ENCODE measurements at regions not wholly inside any gene's neighbourhood (a gene's known extent, or its start where the extent isn't known, plus 50 kb on each side); places are given as distances from the start of the nearest gene placed in this dataset.
"Not testable (repeated sequence)": the region's sequence is repeated elsewhere in the genome, so short reads cannot be mapped to it uniquely, and the experiment has no call there.

DNA sequence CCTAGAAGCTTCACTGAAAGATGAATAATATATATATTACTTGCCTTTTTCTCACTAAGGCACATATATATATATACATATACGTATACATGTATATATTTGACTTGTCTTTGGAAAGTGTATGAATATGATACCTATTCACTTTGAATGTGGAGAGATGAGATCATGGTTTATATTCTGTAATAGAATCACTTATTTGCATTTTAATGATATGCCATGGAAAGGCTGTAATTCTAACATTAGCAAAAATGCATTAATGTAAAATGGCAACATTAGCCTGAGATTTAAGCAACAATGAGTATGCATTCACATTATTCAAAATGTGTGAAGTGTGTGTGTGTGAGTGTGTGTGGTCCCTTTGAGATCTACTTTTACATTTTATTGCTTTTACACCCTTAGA lies 54.5 kb upstream of the PRKD1 start:
- DNase-seq: no peak

DNA sequence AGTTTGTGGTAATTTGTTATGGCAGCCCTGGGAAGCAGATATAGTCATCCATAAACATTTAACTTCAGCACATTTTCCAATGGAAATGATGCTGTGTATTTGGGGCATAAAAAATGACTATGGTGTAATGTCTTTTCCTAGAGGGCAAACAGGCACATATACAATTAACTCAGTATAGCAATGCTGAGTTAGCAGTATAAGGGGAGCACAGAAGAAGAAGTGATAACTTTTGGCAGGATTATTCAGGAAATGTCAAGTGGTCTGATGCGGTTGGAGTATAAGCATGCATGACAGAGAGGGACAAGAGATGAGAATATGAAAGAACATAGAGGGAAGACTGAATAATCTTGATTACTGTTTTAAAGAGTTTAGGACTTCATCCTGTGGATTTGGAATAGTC lies 55.3 kb upstream of the PRKD1 start:
- no peak for DNase-seq

DNA sequence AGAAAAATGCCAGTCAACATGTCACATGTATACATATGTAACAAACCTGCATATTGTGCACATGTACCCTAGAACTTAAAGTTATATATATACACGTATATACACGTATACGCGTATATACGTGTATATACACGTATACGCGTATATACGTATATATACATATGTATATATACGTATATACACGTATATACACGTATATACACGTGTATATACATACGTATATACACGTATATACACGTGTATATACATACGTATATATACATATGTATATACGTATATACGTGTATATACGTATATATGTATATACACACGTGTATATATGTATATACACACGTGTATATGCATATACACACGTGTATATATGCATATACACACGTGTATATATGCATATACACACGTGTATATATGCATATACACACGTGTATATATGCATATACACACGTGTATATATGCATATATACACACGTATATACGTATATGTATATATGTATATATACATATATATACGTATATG lies 62.8 kb upstream of the PRKD1 start:
- DNase-seq: not testable (repeated sequence)

DNA sequence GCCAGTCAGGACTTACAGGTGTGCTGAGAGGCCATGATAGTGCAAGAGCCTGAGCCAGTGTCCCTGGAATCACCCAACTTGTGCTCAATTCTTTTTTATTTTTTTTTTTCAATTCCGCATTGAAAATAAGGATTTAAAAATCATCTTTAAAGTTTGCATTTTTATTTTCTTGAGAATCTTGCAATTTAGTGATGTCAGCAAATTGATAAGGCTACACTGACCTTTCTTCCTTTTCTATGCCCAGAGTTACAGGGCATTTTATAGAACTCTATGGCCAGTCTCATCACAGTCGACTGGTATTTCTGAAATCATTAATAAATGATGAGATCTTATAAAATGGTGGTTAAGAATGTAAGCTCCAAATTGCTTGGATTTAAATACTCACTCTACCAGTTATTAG lies 63.3 kb upstream of the PRKD1 start:
- DNase-seq: no peak

DNA sequence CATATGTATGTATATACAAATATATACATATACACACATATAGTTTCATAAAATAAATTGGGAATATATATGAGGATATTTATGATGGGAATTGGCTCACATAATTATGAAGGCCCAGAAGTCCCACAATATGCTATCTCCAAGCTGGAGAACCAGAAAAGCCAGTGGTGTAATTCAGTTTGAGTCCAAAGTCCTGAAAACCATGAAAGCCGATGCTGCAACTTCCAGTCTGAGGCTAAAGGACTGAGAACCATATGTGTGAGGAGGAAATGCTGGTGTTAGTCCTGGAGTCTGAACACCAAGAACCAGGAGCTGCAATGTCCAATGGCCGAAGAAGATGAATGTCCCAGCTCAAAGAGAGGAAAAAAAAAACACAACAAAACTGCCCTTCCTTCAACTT lies 65.5 kb upstream of the PRKD1 start:
- no peak for DNase-seq

DNA sequence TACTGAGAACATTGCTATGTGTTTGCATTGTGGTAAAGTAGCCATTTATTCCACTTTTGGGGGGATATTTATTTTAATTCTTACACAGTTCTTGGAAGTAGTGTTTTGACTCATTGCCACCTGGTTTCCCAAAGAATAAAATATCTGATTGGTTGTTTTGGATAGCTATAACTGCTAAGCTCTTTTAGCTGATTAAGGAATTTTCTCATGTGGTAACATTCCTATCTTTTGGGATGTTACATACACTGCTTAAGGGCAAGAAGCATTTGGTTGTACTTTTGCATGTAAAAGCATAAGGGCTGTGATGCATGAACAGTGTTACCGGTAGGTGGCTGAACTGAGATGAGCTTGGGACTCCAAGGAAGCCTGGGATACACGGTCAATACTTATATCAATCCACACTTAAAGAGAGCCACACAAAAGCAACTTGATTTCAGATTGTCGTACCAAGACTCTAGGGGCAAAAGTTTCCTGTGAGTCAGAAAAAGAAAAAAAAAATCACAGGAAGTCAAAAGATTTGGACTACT lies 71.4 kb upstream of the PRKD1 start:
- no peak for DNase-seq

DNA sequence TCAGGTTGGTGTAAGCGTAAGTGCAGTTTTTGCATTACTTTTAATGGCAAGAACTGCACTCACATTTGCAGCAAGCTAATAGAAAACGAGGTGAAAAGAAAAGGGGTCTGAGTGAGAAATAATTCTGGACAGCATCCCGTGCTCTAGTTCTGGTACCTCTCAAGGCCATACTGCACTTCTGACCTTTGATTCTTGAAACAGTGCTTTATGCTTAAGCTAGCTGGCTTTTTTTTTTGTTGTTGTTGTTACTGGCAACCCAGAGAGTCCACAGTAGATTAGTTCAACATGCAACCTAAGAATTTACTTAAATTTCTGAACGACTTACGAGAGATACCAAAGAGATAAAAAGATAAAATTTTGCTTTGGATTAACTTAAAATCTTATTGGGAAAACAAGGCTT lies 75.2 kb upstream of the PRKD1 start:
- DNase-seq: no peak

DNA sequence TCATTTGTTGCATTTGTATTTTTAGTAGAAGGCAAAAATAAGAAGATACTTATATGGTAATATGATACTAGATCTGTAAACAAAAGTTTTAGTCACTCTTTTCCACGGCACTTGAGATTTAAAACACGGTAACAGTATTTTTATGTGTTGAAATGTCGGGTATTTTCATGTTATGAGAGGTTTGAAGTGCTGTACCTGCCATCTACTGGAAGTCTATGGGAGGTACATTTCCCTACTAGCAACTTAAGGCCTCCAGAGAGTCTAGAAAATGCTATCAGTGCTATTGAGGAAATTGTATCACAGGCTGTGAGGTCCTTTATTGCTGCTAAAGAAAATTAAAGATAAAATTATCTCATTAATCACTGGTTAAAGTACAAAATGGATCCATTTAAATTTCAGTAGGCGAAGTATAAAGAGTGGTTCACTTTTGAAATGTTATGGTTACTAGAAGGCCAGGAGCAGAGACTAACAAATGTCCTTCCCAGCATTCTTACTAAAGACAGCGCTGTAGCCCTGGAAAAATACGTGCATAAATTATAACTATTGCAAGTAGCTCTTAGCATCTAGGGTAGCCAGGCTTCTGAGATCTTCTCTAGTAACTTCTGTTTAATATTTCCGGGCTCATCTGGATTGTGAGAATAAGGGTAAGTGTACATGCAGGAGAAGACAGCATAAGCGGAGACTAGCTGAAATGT lies 77.6 kb upstream of the PRKD1 start:
- no peak for DNase-seq

DNA sequence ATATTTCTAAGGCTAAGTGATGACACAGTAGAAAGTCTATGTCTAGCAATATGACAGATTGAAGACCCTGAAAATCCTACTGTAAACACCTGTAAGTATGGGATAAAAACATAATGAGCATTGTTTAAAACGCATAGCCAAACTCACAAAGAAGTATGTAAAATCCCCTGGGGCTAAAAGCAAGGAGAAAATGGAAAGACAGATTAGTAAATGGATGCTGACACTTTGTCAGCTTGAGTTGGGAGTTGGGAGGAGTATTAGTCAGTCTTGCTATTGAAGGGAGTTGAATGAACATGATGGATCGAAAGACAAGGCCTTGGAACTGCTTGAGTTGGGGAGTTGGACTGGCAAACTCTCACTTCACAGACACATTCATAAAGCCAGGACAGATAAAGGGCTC lies 79.0 kb upstream of the PRKD1 start:
- DNase-seq: no peak

DNA sequence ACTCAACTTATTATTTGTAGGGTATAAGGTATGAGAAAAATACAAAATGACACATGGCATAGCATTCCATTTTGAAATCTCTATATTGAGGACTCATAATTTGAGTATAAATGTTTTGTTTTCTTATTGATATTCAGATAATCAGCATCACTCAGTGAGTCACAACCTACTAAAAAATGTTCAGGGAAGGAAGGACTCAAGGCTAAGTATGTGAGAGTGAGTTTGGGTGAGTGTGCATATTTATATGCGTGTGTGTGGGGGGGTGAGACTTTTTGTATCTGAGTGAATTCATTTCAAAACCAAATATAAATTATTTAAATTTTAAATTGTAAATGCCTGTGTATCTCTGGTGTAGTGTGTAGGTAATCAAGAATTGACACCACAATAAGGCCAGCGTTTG lies 87.8 kb upstream of the PRKD1 start:
- DNase-seq: no peak

DNA sequence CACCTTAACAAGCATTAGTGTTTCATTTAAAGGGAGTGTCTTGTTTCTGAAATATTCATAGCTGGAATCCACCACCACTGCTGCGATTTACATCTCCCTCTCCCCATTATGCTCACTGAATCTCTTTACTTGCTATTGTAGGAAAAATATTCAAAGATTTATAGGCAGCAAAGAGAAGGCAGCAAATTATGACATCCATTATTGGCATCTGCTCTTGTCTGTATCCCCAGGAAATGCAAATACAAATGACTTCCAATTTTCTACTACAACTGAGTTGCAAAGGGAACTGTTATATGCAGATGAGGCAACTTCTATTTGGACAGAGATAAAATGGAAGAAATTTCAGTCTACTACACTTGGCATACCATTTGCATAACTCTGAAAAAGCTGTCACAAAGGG lies 88.4 kb upstream of the PRKD1 start:
- no peak for DNase-seq

DNA sequence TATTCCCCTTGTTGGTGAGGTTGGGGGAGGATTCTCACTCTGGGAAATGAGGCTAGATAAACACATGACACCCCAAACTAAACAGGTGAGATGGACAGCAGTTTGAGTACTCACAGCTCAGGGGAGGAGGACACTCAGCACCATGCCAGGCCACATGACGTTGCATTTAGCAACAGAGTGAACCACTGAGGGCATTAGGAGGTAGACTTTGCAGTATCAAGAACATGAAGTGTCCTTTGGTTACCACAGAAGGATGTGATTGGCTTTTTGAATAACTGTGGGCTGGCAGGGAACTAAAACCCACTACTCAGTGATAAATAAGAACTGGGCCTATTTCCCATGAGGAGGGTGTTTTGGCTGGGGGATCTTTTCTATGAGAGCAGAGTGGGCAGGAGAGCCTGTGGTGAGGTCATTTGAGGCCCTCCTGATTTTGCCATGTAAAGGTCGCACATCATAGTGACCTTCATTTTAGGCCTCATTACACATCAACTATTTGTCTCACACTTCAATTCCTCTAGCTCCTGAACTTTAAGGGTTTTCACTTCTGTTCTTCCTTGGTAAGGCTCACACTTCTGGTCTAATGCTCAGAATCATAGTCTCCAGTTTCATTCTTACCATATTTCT lies 89.8 kb upstream of the PRKD1 start:
- no peak for DNase-seq

DNA sequence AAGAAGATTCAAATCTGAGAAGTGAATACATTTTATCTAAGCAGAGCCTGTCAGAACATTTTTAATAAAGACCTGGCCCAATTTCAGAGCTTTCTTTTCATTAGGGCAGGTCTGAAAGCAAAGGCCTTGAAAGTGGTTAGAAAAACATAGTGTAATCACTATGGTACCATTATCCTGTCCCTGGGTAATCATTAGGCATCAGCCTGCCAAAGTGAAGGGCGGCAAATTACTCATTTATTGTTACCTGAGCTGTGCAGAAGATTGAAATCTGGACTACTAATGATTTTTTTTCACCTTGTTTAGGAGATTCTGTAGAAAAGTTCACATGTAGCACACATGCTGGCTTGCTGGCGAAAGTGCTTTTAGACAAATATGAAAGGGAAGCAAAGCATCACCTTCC lies 92.6 kb upstream of the PRKD1 start:
- no peak for DNase-seq

DNA sequence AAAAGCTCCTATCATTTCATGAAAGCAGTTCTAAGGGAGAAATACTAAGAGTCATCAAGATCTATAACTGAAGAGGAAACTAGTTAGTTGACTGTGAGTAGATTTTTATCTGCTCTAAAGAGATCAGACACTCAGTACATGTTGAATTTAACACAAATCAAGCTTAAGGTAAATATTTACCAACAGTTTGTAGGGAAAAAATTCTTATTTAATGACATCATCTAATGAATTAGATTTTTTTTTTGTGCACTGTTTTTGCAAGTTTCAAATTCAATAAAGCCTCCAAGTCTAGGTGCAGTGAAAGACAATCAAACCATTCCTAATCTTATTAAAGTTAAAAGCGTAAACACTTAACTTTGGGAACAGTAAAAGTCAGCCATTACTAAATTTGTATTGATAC lies 93.0 kb upstream of the PRKD1 start:
- no peak for DNase-seq

DNA sequence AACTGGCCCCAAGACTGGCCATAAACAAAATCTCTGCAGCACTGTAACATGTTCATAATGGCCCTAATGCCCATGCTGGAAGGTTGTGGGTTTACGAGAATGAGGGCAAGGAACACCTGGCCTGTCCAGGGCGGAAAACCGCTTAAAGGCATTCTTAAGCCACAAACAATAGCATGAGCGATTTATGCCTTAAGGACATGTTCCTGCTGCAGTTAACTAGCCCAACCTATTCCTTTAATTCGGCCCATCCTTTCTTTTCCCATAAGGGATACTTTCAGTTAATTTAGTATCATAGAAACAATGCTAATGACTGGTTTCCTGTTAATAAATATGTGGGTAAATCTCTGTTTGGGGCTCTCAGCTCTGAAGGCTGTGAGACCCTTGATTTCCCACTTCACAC lies 95.7 kb upstream of the PRKD1 start:
- DNase-seq: not testable (repeated sequence)

DNA sequence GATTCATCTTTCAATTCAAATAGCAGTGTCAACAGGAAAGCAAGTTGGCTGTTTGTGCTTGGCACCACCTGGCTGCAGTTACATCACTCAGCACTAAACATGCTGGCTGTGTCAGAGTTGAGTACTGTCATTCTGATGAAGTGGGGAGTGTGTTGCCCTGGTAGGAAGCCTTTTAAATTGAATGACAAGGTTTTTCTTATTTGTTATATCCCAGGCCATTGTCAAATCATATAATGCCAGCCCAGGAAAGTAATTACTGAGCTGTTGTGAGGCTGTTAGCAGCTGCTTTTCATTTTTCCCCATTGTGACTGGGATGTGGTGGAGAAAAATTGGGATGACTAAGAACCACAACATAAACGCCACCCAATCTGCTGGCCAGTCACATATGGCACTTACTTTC lies 106.5 kb upstream of the PRKD1 start:
- no peak for DNase-seq

DNA sequence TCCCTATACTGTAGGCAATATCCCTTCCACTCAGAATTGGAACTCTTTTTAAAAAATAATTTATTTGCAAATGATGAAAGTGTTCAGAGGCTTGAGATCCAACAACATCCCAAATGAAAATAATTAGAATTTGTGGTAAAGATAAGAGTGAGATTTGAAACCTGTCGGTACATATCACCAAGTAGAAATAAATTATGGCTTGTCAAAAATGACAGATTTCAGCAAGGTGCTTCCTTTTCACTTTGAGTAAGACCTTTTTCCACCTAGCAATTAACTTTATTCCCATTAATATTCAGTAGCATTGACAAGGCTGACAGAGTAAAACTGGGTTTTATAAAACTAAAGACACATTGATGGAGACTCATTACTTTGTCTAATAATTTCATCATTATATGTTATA lies 107.7 kb upstream of the PRKD1 start:
- DNase-seq: no peak

DNA sequence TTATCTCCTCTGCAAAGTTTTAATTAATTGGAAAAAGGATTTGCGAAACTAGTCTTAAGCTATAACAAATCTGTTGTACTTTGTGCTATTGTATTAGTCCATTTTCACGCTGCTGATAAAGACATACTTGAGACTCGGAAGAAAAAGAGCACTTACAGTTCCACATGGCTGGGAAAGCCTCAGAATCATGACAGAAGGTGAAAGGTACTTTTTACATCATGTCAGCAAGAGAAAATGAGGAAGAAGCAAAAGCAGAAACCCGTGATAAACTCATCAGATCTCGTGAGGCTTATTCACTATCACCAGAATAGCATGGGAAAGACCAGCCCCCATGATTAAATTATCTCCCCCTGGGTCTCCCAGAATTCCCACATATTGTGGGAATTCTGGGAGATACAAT lies 118.1 kb upstream of the PRKD1 start:
- DNase-seq: no peak

DNA sequence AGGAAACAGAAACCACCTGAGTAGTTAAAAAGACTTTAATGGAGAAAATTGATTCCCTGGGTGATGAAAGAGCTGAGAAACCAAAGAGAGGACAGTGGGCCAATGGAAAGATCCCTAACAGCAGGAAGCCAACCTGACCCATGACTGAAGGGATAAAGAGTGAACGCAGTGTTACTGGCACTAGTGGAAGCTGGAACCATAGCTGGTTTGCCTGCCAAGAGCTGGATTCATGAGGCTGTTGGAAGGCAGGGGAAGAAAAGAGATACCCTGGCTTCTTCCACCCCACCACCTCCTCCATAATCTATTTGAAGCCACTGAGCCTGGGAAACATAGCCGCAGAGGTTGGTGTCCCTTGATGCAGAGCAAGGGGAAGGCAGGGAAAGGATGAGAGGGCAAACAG lies 125.5 kb upstream of the PRKD1 start:
- DNase-seq: no peak

DNA sequence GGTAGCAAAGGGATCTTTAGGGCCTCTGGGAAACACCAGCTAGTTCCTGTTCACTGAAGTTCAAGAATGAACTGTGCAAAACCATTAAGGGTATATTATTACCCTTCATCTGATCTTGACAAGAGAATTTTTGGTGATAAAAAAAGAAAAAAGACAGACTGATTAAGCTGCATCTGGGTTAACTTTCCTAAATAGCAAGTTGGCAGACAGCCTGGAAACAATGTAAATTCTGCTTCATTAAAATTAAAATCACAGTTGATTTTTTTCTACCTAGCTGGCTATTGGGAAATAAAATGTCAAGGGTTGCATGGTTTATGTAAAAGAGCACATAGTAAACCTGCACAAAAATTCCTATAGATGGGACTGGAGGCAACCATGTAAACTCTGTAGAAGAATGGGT lies 126.6 kb upstream of the PRKD1 start:
- no peak for DNase-seq

DNA sequence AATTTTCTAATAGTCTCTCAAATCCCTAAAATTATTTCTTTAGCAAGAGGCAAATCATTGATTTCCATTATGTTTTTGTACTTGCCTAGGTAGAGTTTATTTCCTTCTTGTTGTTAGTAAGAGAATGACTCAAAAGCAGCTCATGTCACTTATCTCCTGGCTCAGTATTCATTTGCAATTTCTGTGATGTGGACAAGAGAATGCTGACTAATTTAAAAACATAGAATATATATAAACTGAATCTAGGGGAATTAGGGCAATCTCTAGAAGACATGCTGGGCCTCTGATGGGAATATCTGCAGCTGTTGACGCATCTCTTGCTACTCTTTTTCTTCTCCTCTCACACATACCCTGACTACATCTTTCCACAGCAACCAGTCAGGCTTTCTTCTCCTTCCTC lies 130.8 kb upstream of the PRKD1 start:
- DNase-seq: no peak

DNA sequence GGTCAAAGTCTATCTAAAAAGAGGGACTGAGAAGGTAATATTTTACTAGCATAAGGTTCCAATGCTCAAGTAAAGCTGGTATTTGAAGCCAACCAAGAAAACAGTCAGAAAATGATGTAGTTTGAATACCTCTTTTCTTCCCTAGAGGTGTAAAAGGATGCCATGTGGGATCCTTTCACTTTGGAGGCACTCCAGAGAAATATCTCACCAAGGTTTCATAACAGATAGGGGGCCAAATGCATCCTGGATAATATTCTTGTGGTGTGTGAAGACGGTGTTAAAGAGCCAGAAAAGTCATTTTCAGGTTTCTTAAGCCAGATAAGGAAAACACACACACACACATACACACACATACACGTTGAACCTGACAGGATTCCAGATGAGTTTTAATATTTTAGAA lies 136.1 kb upstream of the PRKD1 start:
- no peak for DNase-seq

DNA sequence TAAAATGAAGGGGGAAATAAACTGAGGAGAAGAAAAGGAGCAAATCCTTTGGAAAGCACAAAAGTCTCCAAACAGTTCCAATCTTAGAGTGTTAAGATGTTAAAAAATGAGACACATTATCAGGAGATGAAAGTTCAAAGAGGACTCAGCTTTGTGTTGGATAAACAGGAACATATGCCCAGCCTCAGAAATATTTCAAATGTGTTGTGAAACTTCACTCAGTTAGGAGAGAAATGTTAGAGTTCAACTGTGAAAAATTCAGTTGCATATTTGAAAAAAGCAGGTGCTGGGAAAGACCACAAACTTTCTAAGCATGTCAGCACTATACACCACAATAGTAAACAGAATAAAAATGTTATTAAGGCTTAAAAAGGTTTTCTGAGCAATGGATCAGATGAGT lies 136.8 kb upstream of the PRKD1 start:
- no peak for DNase-seq

DNA sequence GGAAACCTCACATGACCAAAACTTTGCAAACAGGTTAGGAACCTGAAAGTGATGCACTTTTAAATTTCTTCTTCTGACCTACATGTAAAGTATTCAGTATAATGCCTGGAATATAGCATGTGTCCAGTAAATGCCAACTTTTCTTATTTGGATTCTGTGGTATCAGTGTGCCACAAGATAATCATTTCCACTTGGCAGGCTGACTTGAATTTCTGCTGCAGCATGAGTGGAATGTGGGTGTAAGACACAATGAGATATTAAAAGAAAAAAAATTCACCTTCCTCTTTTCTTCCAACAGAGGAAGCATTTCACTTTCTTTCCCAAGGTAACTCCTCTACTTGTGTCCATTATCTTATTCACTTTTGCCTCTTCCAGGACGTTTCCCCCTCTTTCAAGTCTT lies 141.9 kb upstream of the PRKD1 start:
- no peak for DNase-seq

DNA sequence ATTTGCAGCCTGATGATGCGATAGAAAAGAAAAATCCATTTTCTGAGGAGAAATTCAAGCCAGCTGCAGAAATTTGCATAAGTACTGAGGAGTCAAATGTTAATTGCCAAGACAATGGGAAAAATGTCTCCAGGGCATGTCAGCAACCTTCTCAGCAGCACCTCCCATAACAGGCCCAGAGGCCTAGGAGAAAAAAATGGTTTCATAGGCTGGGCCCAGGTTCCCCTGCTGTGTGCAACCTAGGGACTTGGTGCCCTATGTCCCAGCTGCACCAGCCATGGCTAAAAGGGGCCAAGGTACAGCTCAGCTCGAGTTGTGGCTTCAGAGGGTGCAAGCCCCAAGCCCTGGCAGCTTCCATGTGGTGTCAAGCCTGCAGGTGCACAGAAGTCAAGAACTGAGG lies 144.8 kb upstream of the PRKD1 start:
- DNase-seq: not testable (repeated sequence)

Measured in stimulated activated CD8-positive, alpha-beta memory T cell treated with anti-CD3 and anti-CD28 coated beads, Interleukin-4, amount 100 ng/mL, for 48 hours (primary cell).